ENCODE measurements at regions not wholly inside any gene's neighbourhood (a gene's known extent, or its start where the extent isn't known, plus 50 kb on each side); places are given as distances from the start of the nearest gene placed in this dataset.

DNA sequence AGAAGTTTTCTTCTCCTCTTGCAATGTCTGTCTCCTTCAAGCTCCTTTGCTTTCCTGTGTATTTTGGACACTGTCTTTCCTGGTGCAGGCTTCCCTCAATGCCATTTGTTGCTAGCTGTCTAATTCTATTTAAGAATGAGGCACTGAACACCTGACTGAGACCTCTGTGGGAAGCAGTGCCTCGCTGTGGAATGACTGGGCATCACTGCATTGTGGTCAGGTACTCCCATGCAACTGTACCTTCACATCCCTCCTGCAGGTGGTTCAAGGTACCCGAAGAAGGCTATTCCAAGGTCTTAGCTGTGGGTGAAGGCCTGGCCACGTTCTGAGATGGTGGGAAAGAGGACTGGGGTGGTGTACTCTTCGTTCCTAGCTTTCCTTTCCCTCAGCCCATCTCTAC is 152.8 kb upstream of the CTAGE1 start:
- DNase-seq: no peak

DNA sequence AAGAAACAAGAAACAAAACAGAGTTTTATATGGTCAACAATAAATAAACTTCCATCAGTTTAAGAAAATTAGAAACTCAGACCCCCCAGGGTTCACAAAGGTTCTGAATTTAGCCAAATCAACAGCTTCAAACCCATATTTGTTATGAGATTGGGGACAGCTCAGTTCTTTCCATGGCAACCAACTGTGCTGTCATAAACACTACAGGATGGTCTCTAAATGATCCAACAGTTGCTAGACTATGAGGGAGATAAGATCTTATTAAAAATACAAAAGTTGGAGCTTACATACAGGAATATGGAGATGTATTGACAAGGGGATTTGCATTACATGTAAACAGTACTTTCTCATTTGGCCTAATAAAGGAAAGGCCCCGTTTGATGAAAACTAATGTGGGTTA is 154.6 kb upstream of the CTAGE1 start:
- DNase-seq: no peak

DNA sequence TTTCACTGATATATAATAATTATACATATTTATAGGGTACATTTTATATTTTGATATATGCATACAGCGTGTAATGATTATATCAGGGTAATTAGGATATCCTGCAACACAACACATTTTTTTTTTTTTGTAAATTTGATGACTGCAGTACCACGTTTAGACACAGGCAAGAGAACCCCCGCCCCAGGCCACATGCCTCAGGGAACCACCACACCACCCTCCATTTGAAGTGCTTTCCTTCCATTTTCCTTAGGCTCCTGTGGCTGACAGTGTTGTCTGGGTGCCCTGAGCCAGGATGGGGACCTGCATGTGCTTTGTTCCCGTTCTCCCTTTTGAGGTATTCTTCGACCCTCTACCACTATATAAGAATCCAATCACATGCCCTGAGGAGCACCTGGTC is 161.6 kb upstream of the CTAGE1 start:
- no peak for DNase-seq

DNA sequence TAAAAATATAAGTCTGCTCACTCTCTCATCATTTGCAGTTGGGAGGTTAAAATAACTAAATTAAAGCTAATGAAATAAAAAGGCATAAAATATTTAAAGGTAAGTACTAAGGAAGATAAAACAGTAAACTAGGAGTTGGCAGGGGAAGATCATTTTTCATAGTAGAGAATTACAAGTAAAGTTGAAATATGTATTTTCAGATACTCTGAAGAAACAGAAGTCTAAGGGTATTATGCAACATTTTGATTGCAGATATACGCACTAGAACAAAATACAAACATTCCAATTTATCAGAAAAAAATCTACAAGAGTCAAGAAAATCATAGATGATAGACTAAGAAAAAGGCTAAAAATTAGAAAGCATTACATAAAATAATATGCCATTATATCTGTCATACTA is 167.6 kb upstream of the CTAGE1 start:
- no peak for DNase-seq

DNA sequence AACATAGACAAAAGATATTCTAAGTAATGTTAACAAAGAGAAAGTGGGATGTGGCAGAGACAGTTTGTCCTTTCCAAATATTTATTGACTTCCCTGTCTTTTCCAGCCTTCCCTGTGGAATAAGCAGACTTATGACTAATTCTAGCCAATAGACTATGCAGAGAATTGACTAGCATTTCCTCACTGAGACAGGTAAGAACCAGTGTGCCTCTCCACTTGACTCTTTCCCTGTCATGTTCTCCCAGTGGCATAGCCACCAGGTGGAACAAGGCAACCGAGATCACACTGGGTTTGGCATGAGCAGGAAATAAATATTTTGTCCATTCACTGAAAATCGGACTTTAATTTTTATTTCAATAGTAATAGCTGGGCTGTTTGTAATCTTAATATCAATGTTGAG is 168.1 kb upstream of the CTAGE1 start:
- DNase-seq: no peak

DNA sequence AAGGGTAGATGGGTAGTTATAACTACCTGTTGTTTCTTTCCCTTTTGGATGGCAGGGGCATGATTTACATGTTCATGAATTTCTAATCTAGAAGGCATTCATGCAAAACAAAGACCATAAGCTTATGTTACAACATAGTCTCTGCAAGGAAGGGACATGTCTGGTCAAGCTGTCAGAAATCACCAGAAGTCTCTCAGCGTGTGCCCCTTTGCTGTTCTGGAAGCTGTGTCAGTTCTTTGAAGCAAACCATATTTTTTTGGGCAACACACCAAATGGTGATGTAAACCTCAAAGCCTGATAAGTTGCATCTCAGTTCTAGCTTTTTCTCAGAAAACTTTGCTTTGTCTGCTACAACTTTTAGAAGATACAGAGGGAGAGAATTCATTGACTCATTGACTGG is 173.5 kb upstream of the CTAGE1 start:
- peak; percentile 6 for DNase-seq

DNA sequence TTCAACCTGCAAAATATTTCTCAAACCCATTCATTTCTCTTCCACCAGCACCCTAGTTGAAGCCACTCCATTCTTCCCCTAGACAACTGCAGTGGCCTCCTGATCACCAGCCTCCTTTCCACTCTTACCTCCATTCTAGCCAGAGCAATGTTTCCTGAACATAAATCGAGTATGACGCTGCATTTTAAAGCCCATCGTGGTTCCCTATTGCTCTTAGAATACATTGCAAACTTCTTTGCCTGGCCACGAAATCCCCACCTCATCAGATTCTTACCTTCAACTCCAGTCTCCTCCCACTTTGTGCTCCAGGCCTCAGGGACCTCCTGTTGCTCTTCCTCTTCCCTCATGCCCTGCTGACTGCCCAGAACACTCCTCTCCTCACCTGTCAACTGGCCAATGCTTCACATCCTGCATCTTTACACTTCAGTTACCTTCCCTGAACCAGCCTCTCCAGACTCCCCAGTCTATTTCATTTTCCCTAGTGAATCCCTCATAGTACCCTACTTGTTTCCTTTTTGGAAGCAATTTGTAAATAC is 176.5 kb upstream of the CTAGE1 start:
- DNase-seq: no peak

DNA sequence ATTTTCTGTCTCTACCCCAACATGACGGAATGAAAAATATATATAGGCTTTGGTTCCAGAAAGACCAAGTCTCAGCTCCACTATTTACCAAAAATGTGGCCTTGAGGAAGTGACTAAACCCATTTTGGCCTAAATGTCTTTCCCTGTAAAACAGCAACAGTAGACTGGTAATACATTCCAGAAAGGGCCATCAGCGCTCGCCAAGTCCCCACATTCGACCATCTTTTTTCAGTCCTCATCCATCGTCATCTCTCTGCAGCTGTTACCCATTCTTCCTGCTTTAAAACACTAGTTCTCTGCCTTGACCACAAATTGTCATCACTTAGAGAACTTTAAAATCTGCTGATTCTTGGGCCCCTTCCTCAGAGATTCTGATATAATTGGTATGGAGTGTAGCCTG is 183.8 kb upstream of the CTAGE1 start:
- peak; percentile 17 for DNase-seq

DNA sequence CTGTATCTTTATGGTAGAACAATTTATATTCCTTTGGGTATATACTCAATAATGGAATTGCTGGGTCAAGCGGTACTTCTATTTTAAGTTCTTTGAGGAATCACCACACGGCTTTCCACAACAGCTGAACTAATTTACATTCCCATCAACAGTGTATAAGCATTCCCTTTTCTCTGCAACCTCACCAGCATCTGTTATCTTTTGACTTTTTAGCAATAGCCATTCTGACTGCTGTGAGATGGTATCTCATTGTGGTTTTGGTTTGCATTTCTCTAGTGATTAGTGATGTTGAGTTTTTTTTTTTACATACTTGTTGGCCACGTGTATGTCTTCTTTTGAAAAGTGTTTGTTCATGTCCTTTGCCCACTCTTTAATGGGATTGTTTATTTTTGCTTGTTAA is 184.7 kb upstream of the CTAGE1 start:
- DNase-seq: peak; percentile 27

DNA sequence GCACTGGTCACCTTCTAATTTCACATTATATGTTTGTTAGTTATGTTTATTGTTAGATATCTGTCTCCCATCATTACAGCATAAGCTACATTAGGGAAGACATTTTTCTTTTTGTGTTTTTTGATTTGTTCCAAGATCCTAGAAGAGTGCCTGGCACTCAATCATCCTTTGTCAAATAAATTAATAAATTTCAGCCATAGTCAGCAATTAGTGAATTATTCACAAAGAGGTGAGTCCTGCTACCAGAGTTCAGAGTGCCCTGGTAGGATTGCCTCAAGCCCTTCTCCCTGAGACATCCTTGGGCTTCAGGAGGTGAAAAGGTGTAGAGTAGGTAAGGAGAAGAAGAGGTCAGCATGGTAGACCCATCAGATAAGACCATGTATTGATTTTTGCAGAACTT is 186.2 kb upstream of the CTAGE1 start:
- DNase-seq: no peak

DNA sequence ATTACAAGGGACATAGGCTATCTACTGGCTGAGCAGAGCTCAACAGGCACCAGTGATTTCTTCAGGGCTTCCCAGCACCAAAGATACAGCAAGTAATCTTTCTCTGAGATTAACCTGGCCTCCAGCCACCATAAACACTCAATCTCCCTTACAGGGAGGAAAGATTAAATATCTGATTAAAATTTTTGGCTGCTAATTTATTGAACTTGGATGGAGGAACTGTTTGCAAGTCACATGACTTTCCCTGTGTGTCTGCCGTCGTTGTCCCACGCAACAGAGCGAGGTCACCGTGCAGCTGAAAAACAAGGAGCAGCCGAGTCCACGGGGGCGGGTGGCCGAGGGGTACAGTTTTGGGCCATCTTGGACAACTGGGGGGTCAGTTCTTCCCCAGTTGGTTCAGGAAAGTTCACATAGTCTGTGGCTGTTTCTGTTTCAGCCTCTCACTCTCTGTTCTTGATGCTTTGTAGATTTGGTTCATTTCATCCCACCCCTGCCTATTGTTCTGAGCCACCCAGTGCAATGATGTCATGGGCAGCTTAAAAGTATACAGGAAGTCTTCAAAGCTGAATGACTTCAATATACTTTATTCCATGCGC is 186.8 kb upstream of the CTAGE1 start:
- no peak for DNase-seq

DNA sequence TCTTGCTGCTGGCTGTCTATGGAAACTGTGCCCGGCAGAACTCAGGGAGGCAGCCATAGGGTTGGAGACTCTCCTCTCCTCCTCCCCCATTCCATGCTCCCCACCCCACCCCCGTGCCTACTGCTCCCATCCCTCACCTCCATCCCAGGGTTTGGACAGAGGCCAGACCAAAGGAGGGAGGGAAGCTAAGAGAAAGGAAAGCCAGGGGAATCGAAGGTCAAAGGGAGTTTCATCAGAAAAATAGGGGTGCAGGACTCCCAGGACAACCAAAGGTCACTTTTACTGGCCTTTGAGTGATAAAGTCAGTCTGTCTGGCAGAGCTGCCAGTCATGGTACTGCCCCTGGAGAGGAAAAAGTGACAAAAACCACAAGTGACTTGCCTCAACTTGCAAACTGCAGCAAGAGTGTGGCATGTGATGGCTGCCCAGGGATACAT is 187.3 kb upstream of the CTAGE1 start:
- no peak for DNase-seq

DNA sequence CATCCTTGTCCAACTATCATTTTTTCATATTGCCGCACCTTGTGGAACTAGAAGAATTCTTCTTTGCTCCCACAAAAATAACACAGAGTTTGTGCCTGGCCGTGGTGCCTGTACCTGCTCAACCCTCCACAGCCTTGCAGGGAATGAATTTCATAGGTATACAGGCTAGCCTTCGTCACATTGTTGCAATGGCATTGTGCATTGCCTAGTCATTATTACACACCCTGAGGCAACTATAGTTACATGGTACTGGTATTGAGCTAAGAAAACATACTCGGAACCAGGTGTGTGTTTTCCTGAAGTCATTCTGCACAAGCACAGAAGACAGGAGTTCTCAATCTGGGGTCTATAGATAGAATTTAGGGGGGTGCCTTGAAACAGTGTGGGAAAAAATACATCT is 188.0 kb upstream of the CTAGE1 start:
- DNase-seq: no peak

DNA sequence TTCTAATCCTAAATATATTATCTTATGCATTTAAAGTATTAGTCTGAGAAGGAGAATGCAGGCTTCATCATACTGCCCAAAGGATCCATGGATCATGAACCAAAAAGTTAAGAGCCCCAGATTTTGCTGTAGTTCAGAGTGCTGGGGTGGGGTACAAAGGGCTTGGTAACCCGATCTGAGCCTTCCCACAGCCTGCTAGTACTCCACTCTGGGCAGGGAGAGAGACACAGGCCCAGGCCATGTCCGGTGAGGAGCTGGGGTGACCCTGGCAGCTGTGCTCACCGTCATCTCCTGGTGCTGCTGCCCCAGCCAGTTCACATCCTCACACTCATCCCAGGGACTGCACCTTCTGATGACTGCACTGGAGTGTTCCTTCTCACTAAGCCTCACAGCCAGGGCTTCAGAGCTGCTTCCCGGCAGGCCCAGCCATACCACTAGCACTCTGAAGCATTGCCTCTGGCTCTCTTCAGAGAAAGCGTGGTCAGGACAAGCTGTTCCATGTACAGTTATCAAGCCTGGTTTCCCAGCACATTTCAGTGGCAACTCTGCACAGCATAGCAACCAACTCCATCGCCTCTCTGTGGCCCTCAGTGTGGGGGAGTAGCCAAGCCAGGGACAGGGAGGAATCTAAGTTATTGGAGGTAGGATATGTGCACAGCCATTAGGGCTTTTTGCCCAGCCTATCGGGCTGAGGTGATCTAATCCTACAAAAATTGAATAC is 189.0 kb upstream of the CTAGE1 start:
- DNase-seq: peak; percentile 38

DNA sequence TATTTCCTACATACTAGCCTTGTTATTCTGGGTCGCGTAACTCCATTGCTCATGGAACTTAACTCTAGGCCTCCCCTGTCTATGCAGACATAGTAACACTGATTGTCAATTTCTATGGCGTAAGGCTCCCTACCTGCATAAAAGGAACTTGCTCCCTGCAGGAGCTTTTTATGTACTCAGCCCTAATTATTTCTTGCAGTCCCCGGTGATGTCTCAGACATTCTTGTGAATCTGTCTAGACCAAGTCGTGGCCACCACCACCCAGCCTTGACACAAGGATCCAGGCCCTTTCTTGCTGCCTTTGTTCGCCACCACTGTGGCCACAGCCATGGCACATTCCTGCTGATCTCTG is 189.5 kb upstream of the CTAGE1 start:
- DNase-seq: no peak

DNA sequence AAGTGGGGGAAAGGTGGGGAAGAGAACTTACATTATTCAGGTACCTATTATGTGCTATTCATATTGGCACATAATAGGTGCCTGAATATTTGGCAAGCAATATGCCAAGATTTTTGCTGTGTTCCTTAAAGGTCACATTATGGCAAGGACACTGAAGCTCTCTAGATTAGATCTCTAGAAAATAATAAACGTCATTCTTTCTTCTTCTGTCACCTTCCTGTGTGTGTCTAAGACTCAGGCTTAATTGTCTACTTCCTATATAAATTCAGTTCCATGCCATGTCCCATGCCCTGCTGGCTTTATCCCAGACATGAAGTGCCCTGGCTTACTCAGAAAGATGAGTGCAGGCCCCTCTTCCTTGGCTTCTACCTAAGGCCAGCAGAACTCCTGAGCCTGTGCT is 191.1 kb upstream of the CTAGE1 start:
- no peak for DNase-seq

DNA sequence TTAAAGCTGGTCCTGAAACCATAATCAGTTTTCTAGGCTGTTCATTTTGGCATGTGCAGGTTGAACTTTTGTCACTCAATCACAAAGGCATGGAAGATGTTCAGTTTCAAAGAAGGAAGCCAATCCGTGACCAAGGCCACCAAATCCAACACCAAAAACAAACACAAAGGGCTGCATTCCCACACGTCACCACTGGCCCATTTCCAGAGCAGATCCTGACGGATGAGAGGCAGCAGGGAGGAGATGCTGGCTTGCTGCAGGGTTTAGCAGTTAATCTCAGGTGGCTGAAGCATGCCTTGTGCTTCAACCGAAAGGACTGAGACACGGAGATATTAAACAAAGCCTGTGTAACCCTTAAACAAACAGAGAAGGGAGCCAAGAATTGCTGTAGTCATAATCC is 191.9 kb upstream of the CTAGE1 start:
- peak; percentile 14 for DNase-seq

DNA sequence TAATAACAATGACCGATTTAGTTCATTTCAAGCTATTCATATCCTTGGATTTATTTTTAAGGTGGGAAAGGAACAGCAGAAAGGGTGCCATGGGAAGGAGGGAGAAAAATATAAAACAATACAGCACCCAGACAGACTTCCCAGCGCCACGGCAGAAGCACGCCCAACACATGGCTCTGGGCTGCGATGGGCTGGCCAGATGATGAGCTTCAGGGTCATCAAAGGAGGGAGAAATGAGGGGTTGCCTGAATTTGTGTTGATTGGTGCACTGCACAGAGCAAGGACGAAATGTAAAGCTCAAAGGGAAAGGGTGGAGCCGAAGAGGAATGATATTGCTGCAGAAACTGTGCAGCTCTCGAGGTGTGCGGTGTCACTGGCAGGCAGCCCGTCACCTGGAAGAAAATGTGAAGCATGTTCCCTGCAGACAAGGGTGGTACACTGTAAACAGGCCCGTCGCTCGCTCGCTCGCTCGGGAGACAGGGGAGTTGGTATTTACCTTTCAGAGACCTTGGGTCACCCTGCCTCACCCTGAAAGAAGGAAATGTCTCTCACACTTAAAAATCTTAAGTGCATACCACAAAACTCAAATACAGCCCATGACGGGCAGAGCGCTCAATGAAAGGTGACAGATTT is 195.5 kb upstream of the CTAGE1 start:
- DNase-seq: no peak

DNA sequence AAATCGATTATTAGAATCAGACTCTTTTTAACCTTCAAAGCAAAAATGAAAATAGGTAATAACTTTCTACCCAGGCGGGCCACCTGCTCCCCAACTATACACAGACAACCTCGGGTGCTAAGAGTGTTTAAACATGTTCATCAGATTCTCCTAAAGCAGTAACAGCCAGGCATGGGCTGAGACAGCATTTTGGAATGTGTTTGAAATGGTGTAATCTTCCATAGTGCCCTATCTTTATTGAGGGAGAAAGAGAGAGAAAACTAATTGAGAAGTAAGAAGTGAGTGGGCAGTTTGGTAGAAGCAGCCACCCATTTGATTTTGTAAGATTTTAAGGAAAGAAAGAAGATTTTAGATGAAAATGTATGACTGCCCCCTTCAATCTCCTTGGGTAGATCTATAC is 196.1 kb upstream of the CTAGE1 start:
- DNase-seq: peak; percentile 15

DNA sequence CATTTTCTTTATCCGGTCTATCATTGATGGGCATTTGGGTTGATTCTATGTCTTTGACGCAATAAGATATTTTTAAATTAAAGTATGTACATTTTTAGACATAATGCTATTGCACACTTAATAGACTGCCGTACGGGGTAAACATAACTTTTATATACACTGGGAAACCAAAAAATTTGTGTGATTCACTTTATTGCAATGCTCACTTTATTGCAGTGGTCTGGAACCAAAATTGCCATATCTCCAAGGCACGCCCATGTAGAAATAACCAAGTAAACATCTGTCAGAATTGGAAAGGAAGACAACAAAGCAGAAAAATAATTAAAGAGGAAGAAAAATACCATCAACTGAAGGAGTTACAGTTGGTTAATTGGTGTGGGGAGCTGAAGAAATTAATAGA is 205.8 kb upstream of the CTAGE1 start:
- DNase-seq: no peak

DNA sequence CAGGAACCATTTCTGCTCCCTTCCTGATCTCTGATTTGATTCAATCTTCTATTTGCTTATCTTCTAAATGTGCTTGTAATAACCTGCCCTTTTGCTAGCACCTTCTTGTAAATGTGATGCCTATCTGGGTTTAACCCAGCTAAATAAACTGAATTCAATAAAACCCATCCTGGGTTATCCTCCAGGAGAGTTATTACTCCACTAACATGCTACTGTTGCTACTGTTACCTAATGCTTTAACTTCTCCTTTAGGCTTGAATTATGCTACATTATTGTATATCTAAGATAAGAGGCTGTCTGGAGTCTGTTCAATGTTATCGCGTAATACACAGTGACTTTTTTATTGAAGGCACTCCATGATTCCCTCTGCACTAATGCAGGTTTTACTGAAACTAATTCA is 206.5 kb upstream of the CTAGE1 start:
- no peak for DNase-seq

DNA sequence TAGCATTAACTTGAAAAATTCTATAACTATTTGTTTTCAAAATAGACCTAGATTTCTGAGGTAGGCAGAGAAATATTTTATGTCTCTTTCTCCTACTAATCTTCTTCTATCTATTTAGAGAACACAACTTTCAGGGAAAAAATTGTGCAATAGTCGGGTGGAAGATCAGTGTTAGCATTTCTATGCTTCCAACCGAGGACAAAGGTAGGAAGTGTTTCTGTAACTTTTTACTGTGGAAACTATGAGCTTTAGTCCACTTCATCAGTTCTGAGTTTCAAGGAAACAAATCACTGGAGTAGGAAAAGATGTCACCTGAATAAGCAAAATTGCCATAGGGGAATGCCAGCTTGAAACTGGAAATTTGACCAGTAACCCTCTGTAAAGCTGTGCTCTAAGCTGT is 207.7 kb upstream of the CTAGE1 start:
- no peak for DNase-seq

DNA sequence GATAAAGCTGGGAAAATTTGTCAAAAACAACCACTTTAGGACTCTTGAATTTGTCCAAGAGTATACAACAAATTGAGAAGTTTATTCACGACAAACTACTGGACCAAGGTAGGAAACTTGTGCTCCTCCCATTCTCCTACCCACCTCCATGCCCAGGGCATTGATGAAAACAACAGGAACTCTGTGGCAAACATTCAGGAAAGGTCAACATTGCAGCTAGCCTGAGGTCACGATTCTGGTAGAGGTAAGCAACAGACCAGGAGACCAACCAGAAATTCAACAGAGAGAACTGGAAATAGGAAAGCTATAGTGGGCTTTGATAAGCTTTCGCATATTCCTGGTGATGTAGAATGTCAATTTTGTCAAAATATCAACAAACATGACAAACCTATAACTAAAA is 209.1 kb upstream of the CTAGE1 start:
- no peak for DNase-seq

DNA sequence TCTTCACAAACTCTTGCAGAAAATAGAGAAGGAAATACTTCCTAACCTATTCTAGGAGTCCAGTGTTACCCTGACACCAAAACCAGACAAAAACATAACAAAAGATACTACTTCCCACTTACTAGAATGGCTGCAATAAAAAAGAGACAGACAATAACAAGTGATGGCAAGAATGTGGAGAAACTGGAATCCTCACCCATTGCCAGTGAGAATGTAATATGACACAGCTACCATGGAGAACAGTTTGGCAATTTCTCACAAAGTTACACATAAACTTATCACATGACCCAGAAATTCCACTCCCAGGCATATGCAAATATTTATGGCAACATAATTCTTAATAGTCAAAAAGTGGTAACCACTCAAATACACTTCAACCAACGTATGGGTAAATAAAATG is 209.8 kb upstream of the CTAGE1 start:
- no peak for DNase-seq

All from fibroblast of skin of right quadriceps (primary cell).